ENCODE measurements at regions not wholly inside any gene's neighbourhood (a gene's known extent, or its start where the extent isn't known, plus 50 kb on each side); places are given as distances from the start of the nearest gene placed in this dataset.
A peak's percentile ranks its signal among the peaks of the same experiment; 100 is the strongest.
"Not testable (repeated sequence)": the region's sequence is repeated elsewhere in the genome, so short reads cannot be mapped to it uniquely, and the experiment has no call there.

GRCh38 chr7:21327422-21328409 is 100.2 kb upstream of the SP4 start:
- ATAC-seq = no peak
- DNase-seq = no peak
- intact Hi-C loops (cut with DNase I, micrococcal nuclease) = no loop called here

- no peak for ATAC-seq
- no peak for DNase-seq
- intact Hi-C loops (cut with DNase I, micrococcal nuclease) = no loop called here
Measured at GRCh38 chr7:21330462-21331178, 97.3 kb upstream of the SP4 start.

GRCh38 chr7:21334906-21335305 is 93.0 kb upstream of the SP4 start:
- intact Hi-C loops (cut with DNase I, micrococcal nuclease) = no loop called here
- ATAC-seq = no peak
- no peak for DNase-seq

GRCh38 chr7:21336743-21337142 is 91.1 kb upstream of the SP4 start:
- ATAC-seq (no peak), DNase-seq (no peak)
- intact Hi-C loops (cut with DNase I, micrococcal nuclease) = no loop called here

GRCh38 chr7:21338728-21339164 is 89.1 kb upstream of the SP4 start:
- no peak for ATAC-seq
- intact Hi-C loops (cut with DNase I, micrococcal nuclease) = no loop called here
- no peak for DNase-seq

GRCh38 chr7:21344900-21345299 is 83.0 kb upstream of the SP4 start:
- intact Hi-C loops (cut with DNase I, micrococcal nuclease) = not testable (repeated sequence)

GRCh38 chr7:21345361-21345760 is 82.5 kb upstream of the SP4 start:
- intact Hi-C loops (cut with DNase I, micrococcal nuclease) = no loop called here
- ATAC-seq (no peak), DNase-seq (no peak)

More at GRCh38 chr7:21344900-21345299, 83.0 kb upstream of the SP4 start:
- peak; percentile 71 for ATAC-seq
- not testable (repeated sequence) for DNase-seq

GRCh38 chr7:21346297-21346696 is 81.6 kb upstream of the SP4 start:
- intact Hi-C loops (cut with DNase I, micrococcal nuclease) = no loop called here
- ATAC-seq (no peak), DNase-seq (no peak)

GRCh38 chr7:21352540-21353387 is 75.1 kb upstream of the SP4 start:
- DNase-seq (no peak), ATAC-seq (peak; percentile 64)
- intact Hi-C loops (cut with DNase I, micrococcal nuclease) = no loop called here

GRCh38 chr7:21353388-21353780 is 74.5 kb upstream of the SP4 start:
- intact Hi-C loops (cut with DNase I, micrococcal nuclease) = no loop called here
- DNase-seq (no peak), ATAC-seq (no peak)

GRCh38 chr7:21354284-21354683 is 73.6 kb upstream of the SP4 start:
- ATAC-seq (no peak), DNase-seq (no peak)
- intact Hi-C loops (cut with DNase I, micrococcal nuclease) = no loop called here

GRCh38 chr7:21355406-21355874 is 72.4 kb upstream of the SP4 start:
- peak in 1 of 2 donors; percentile 30 for DNase-seq

GRCh38 chr7:21356616-21357015 is 71.3 kb upstream of the SP4 start:
- intact Hi-C loops (cut with DNase I, micrococcal nuclease) = no loop called here
- DNase-seq (no peak), ATAC-seq (no peak)

More at GRCh38 chr7:21355406-21355874, 72.4 kb upstream of the SP4 start:
- ATAC-seq = peak; percentile 90
- intact Hi-C loops (cut with DNase I, micrococcal nuclease) = no loop called here

- ATAC-seq (no peak), DNase-seq (no peak)
- intact Hi-C loops (cut with DNase I, micrococcal nuclease) = no loop called here
Measured at GRCh38 chr7:21357151-21358097, 70.5 kb upstream of the SP4 start.

- ATAC-seq (no peak), DNase-seq (no peak)
- intact Hi-C loops (cut with DNase I, micrococcal nuclease) = no loop called here
Measured at GRCh38 chr7:21358648-21359047, 69.2 kb upstream of the SP4 start.

- DNase-seq (no peak), ATAC-seq (no peak)
- intact Hi-C loops (cut with DNase I, micrococcal nuclease) = no loop called here
Measured at GRCh38 chr7:21359163-21359562, 68.7 kb upstream of the SP4 start.

GRCh38 chr7:21361413-21362125 is 66.3 kb upstream of the SP4 start:
- ATAC-seq (no peak), DNase-seq (no peak)
- intact Hi-C loops (cut with DNase I, micrococcal nuclease) = no loop called here
